SK-N-SH treated with all-trans-retinoic acid at 6 μM for 48 hours (cell line): ENCODE measurements at regions not wholly inside any gene's neighbourhood (a gene's known extent, or its start where the extent isn't known, plus 50 kb on each side); places are given as distances from the start of the nearest gene placed in this dataset.

Experiments
- ATAC-seq: fragments of 200-7000 bp; cut with Tn5 transposase; 3 replicates; pipeline ENCODE4 v1.9.1; 2020; ENCODE audit warnings: mild to moderate bottlenecking, moderate library complexity
- BACH2 ChIP-seq: fragments of 250-450 bp; sonication (Bioruptor Pico); IDR thresholded peaks from 2 replicates; pipeline ENCODE4 v1.9.0; 2021; ENCODE audit warnings: mild to moderate bottlenecking, borderline replicate concordance
- CSDC2 ChIP-seq: fragments of 250-450 bp; sonication (Bioruptor Pico); IDR thresholded peaks from 2 replicates; pipeline ENCODE4 v1.5.0; 2020; ENCODE audit warnings: mild to moderate bottlenecking, moderate library complexity
- CSRNP3 ChIP-seq: fragments of 250-450 bp; sonication (Bioruptor Pico); IDR thresholded peaks from 2 replicates; pipeline ENCODE4 v1.5.1; 2021; ENCODE audit warnings: mild to moderate bottlenecking, moderate library complexity
- ESRRG ChIP-seq: fragments of 250-450 bp; sonication (Bioruptor Pico); IDR thresholded peaks from 2 replicates; pipeline ENCODE4 v1.6.1; 2021; ENCODE audit warnings: mild to moderate bottlenecking
- GLIS3 ChIP-seq: fragments of 250-450 bp; sonication (Bioruptor Pico); IDR thresholded peaks from 2 replicates; pipeline ENCODE4 v1.5.0; 2020; ENCODE audit warnings: mild to moderate bottlenecking, moderate library complexity
- ISL1 ChIP-seq: fragments of 250-450 bp; sonication (Bioruptor Pico); IDR thresholded peaks from 2 replicates; pipeline ENCODE4 v2.1.2; 2022; ENCODE audit warnings: mild to moderate bottlenecking, moderate library complexity
- PATZ1 ChIP-seq: fragments of 250-450 bp; sonication (Bioruptor Pico); IDR thresholded peaks from 2 replicates; pipeline ENCODE4 v1.8.0; 2020; ENCODE audit warnings: mild to moderate bottlenecking, moderate library complexity, borderline replicate concordance
- PPARA ChIP-seq: fragments of 250-450 bp; sonication (Bioruptor Pico); IDR thresholded peaks from 2 replicates; pipeline ENCODE4 v1.5.0; 2020; ENCODE audit warnings: mild to moderate bottlenecking, borderline replicate concordance
- RARB ChIP-seq: fragments of 250-450 bp; sonication (Bioruptor Pico); IDR thresholded peaks from 2 replicates; pipeline ENCODE4 v1.8.0; 2021; ENCODE audit warnings: mild to moderate bottlenecking, moderate library complexity
- TCF4 ChIP-seq: fragments of 250-450 bp; sonication (Bioruptor Pico); IDR thresholded peaks from 2 replicates; pipeline ENCODE4 v1.8.0; 2021; ENCODE audit warnings: mild to moderate bottlenecking, moderate library complexity, borderline replicate concordance
- TOX ChIP-seq: fragments of 250-450 bp; sonication (Bioruptor Pico); IDR thresholded peaks from 2 replicates; pipeline ENCODE4 v1.8.0; 2021; ENCODE audit warnings: mild to moderate bottlenecking, moderate library complexity, borderline replicate concordance
- TSHZ2 ChIP-seq: fragments of 250-450 bp; sonication (Bioruptor Pico); IDR thresholded peaks from 2 replicates; pipeline ENCODE4 v1.5.0; 2020; ENCODE audit warnings: mild to moderate bottlenecking, moderate library complexity
- ZC3H10 ChIP-seq: fragments of 250-450 bp; sonication (Bioruptor Pico); IDR thresholded peaks from 2 replicates; pipeline ENCODE4 v1.5.1; 2021; ENCODE audit warnings: mild to moderate bottlenecking, moderate library complexity
- ZFP3 ChIP-seq: fragments of 250-450 bp; sonication (Bioruptor Pico); IDR thresholded peaks from 2 replicates; pipeline ENCODE4 v1.5.0; 2020; ENCODE audit warnings: mild to moderate bottlenecking, moderate library complexity
- ZNF565 ChIP-seq: fragments of 450-650 bp; formaldehyde crosslinking; conservative IDR thresholded peaks from 2 replicates; pipeline ENCODE4 v1.5.0; 2020; ENCODE audit warnings: low read depth, mild to moderate bottlenecking, moderate library complexity
- ZNF70 ChIP-seq: fragments of 450-650 bp; formaldehyde crosslinking; IDR thresholded peaks from 2 replicates; pipeline ENCODE4 v1.5.0; 2020; ENCODE audit warnings: mild to moderate bottlenecking, moderate library complexity
- ZNF8 ChIP-seq: fragments of 450-650 bp; formaldehyde crosslinking; IDR thresholded peaks from 2 replicates; pipeline ENCODE4 v1.5.0; 2020; ENCODE audit warnings: mild to moderate bottlenecking, moderate library complexity
- TF ChIP-seq, protein P1 (sequence below): fragments of 250-450 bp; sonication (Bioruptor Pico); IDR thresholded peaks from 2 replicates; pipeline ENCODE4 v1.8.0; 2021; ENCODE audit warnings: low read depth, mild to moderate bottlenecking, moderate library complexity, borderline replicate concordance
- TF ChIP-seq, protein P2 (sequence below): fragments of 250-450 bp; sonication (Bioruptor Pico); IDR thresholded peaks from 2 replicates; pipeline ENCODE4 v1.5.1; 2020; ENCODE audit warnings: low read depth, mild to moderate bottlenecking, moderate library complexity

DNA sequence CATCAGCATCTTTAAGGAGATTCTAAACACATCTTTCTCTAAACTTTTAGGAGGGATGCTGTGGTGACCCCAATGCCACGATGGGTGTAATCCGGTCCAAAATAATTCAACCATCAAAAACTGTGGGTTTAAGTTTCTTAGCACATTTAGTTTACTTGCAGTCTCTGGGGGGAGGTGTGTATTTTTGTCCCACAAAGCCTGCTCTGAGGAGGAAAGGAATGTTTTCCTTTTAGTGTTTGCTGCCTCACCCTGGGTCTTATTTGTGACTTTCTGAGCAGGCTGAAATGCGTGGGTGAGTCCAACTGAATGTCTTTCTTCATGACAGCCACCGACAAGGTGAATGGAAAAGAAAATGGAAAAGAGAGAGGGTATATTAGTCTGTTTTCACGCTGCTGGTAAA is 1324.7 kb downstream of the AACS start:
- no peak for ATAC-seq
- TF ChIP-seq ZC3H10 (CRISPR knock-in tag): no peak
- TF ChIP-seq PPARA: no peak
- no peak for TF ChIP-seq GLIS3 (CRISPR knock-in tag)
- TF ChIP-seq, protein P1, sequence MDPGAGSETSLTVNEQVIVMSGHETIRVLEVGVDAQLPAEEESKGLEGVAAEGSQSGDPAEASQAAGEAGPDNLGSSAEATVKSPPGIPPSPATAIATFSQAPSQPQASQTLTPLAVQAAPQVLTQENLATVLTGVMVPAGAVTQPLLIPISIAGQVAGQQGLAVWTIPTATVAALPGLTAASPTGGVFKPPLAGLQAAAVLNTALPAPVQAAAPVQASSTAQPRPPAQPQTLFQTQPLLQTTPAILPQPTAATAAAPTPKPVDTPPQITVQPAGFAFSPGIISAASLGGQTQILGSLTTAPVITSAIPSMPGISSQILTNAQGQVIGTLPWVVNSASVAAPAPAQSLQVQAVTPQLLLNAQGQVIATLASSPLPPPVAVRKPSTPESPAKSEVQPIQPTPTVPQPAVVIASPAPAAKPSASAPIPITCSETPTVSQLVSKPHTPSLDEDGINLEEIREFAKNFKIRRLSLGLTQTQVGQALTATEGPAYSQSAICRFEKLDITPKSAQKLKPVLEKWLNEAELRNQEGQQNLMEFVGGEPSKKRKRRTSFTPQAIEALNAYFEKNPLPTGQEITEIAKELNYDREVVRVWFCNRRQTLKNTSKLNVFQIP (CRISPR knock-in tag): no peak
- no peak for TF ChIP-seq PATZ1 (CRISPR knock-in tag)

DNA sequence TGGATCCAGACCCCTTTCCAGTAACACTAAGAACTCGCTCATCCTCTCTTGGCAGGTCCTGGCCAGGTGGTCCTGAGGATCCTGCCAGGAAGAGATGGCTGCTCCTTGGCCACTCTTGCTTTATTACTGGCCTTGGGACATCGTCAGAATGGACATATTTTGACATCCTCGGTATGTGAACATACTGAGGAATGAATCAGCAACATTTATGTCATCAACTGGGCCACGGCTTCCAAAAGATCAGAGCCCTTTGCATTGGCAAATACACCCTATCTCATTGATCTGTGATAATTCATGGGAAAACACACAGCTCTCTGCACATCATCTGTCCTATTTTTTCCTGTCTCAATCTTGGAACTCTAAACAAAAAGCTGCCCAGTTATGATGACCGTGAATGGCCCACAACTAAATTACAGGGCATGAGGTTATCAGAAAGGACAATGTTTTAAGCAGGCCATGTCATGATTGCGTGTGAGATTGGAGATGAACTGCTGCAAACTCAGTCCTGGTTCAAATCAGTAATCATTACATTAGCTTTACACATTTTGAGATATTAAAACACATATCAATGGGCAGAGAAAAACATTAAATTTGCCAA is 1325.8 kb downstream of the AACS start:
- ATAC-seq: no peak
- TF ChIP-seq TOX (CRISPR knock-in tag): no peak
- no peak for TF ChIP-seq ESRRG (CRISPR knock-in tag)
- no peak for TF ChIP-seq ZNF70 (CRISPR knock-in tag)
- TF ChIP-seq GLIS3 (CRISPR knock-in tag): no peak
- TF ChIP-seq, protein P1 (CRISPR knock-in tag): no peak
- no peak for TF ChIP-seq CSDC2
- TF ChIP-seq, all 23 proteins: peak for 0

DNA sequence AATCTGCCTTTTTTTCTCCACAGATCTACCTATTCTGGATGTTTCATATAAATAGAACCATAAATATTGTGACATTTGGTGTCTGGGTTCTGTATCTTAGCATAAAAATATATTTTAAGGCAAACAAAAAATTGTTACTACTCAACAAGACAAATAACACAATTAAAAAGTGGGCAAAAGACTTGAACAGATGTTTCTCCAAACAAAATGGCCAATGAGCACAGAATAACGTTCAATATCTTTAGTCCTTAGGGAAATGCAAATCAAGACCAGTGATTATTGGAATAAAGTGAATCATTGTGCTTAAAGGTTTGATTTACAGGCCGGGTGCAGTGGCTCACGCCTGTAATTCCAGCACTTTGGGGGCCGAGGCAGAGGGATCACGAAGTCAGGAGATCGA is 1331.3 kb downstream of the AACS start:
- TF ChIP-seq TCF4 (CRISPR knock-in tag): no peak
- no peak for TF ChIP-seq GLIS3 (CRISPR knock-in tag)
- no peak for TF ChIP-seq ZFP3 (CRISPR knock-in tag)
- TF ChIP-seq ZNF70 (CRISPR knock-in tag): no peak
- TF ChIP-seq TSHZ2: no peak
- no peak for TF ChIP-seq CSRNP3 (CRISPR knock-in tag)
- no peak for TF ChIP-seq CSDC2
- no peak for TF ChIP-seq TOX (CRISPR knock-in tag)
- TF ChIP-seq RARB (CRISPR knock-in tag): no peak
- TF ChIP-seq BACH2 (CRISPR knock-in tag): no peak
- no peak for TF ChIP-seq ZNF565
- TF ChIP-seq ESRRG (CRISPR knock-in tag): no peak
- TF ChIP-seq ZC3H10 (CRISPR knock-in tag): no peak
- TF ChIP-seq ZNF8 (CRISPR knock-in tag): no peak
- TF ChIP-seq ISL1 (CRISPR knock-in tag): no peak
- TF ChIP-seq, protein P2, sequence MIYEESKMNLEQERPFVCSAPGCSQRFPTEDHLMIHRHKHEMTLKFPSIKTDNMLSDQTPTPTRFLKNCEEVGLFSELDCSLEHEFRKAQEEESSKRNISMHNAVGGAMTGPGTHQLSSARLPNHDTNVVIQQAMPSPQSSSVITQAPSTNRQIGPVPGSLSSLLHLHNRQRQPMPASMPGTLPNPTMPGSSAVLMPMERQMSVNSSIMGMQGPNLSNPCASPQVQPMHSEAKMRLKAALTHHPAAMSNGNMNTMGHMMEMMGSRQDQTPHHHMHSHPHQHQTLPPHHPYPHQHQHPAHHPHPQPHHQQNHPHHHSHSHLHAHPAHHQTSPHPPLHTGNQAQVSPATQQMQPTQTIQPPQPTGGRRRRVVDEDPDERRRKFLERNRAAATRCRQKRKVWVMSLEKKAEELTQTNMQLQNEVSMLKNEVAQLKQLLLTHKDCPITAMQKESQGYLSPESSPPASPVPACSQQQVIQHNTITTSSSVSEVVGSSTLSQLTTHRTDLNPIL (CRISPR knock-in tag): no peak
- no peak for ATAC-seq
